Stimulated activated CD4-positive, alpha-beta T cell treated with anti-CD3 and anti-CD28 coated beads, Interleukin-4, amount 100 ng/mL, for 24 hours (primary cell): ENCODE measurements at regions not wholly inside any gene's neighbourhood (a gene's known extent, or its start where the extent isn't known, plus 50 kb on each side); places are given as distances from the start of the nearest gene placed in this dataset.

Experiments used
- DNase-seq: peaks from one replicate; pipeline ENCODE4 v3.0.0-alpha.2; 2020

- no peak for DNase-seq
Observed at GRCh38 chr2:129711816-129712675, 267.4 kb upstream of the RAB6C start.

GRCh38 chr2:129712676-129712985 is 266.8 kb upstream of the RAB6C start:
- no peak for DNase-seq

- no peak for DNase-seq
Observed at GRCh38 chr2:129713337-129713736, 266.1 kb upstream of the RAB6C start.

GRCh38 chr2:129716781-129717559 is 262.5 kb upstream of the RAB6C start:
- DNase-seq = no peak

- DNase-seq = no peak
Observed at GRCh38 chr2:129717560-129718130, 261.8 kb upstream of the RAB6C start.

GRCh38 chr2:129719335-129719734 is 260.1 kb upstream of the RAB6C start:
- no peak for DNase-seq

GRCh38 chr2:129720360-129720759 is 259.1 kb upstream of the RAB6C start:
- DNase-seq = no peak

- no peak for DNase-seq
Observed at GRCh38 chr2:129720761-129721160, 258.7 kb upstream of the RAB6C start.

GRCh38 chr2:129721236-129721635 is 258.2 kb upstream of the RAB6C start:
- no peak for DNase-seq

GRCh38 chr2:129721846-129722245 is 257.6 kb upstream of the RAB6C start:
- DNase-seq = no peak

- DNase-seq = no peak
Observed at GRCh38 chr2:129722306-129723019, 257.0 kb upstream of the RAB6C start.

GRCh38 chr2:129723277-129724020 is 256.0 kb upstream of the RAB6C start:
- DNase-seq = no peak

- DNase-seq = no peak
Observed at GRCh38 chr2:129724021-129724757, 255.3 kb upstream of the RAB6C start.

- DNase-seq = no peak
Observed at GRCh38 chr2:129726216-129726615, 253.2 kb upstream of the RAB6C start.

GRCh38 chr2:129727286-129727685 is 252.2 kb upstream of the RAB6C start:
- no peak for DNase-seq

- no peak for DNase-seq
Observed at GRCh38 chr2:129728035-129728972, 251.2 kb upstream of the RAB6C start.

GRCh38 chr2:129729011-129729410 is 250.5 kb upstream of the RAB6C start:
- no peak for DNase-seq

GRCh38 chr2:129729646-129730045 is 249.8 kb upstream of the RAB6C start:
- DNase-seq = no peak

- DNase-seq = no peak
Observed at GRCh38 chr2:129730979-129731378, 248.5 kb upstream of the RAB6C start.

- no peak for DNase-seq
Observed at GRCh38 chr2:129731907-129732629, 247.4 kb upstream of the RAB6C start.
